HAP-1 (cell line): ENCODE measurements at regions not wholly inside any gene's neighbourhood (a gene's known extent, or its start where the extent isn't known, plus 50 kb on each side); places are given as distances from the start of the nearest gene placed in this dataset.

Experiments
- DNase-seq, 2 experiments: peaks; one replicate each; pipeline ENCODE4 v3.0.0-alpha.2; 2016 to 2020; ENCODE audit warnings: low spot score in 2 of 2
- H3K27me3 ChIP-seq: fragments of 250-450 bp; sonication (Bioruptor Pico); 2 replicates; pipeline ENCODE4 v1.5.1; 2020; ENCODE audit warnings: low read depth, mild to moderate bottlenecking, moderate library complexity
- H3K36me3 ChIP-seq: fragments of 250-450 bp; sonication (Bioruptor Pico); replicated peaks from 2 replicates; pipeline ENCODE4 v1.5.1; 2020; ENCODE audit warnings: mild to moderate bottlenecking
- H3K4me1 ChIP-seq: fragments of 250-450 bp; sonication (Bioruptor Pico); 2 replicates; pipeline ENCODE4 v1.5.1; 2020; ENCODE audit warnings: mild to moderate bottlenecking
- H3K4me3 ChIP-seq: fragments of 250-450 bp; sonication (Bioruptor Pico); 2 replicates; pipeline ENCODE4 v1.5.1; 2020; ENCODE audit warnings: mild to moderate bottlenecking, moderate library complexity
- H3K9me3 ChIP-seq: fragments of 250-450 bp; sonication (Bioruptor Pico); 2 replicates; pipeline ENCODE4 v1.5.1; 2020; ENCODE audit warnings: mild to moderate bottlenecking, moderate library complexity
- in situ Hi-C: fragments of 300-500 bp; cut with MboI; formaldehyde crosslinking; loops from 3 replicates; pipeline ENCODE4 v1.14.3; 2020; ENCODE audit warnings: low sequenced_read_pairs, inconsistent platforms, mixed read lengths

- H3K27me3 ChIP-seq: no peaks in the 10 kb centered on the region
- H3K36me3 ChIP-seq: no peaks in the 10 kb centered on the region
- no peaks in the 10 kb centered on the region for H3K4me1 ChIP-seq
- DNase-seq: no peak
- H3K4me3 ChIP-seq: no peak overlapping the region
- in situ Hi-C loops: no loop called here
- no peaks in the 10 kb centered on the region for H3K9me3 ChIP-seq
Measured at GRCh38 chr1:8111560-8111959, 85.5 kb upstream of the ERRFI1 start.

GRCh38 chr1:8109216-8109615 lies 83.1 kb upstream of the ERRFI1 start:
- no peaks in the 10 kb centered on the region for H3K36me3 ChIP-seq
- in situ Hi-C loops: no loop called here
- H3K9me3 ChIP-seq: no peaks in the 10 kb centered on the region
- no peaks in the 10 kb centered on the region for H3K27me3 ChIP-seq
- DNase-seq: no peak
- no peaks in the 10 kb centered on the region for H3K4me1 ChIP-seq
- H3K4me3 ChIP-seq: no peak overlapping the region

- no peaks in the 10 kb centered on the region for H3K4me1 ChIP-seq
- no peaks in the 10 kb centered on the region for H3K27me3 ChIP-seq
- H3K36me3 ChIP-seq: no peaks in the 10 kb centered on the region
- DNase-seq: no peak
- in situ Hi-C loops: no loop called here
- H3K4me3 ChIP-seq: no peak overlapping the region
- H3K9me3 ChIP-seq: no peaks in the 10 kb centered on the region
Measured at GRCh38 chr1:8107897-8108296, 81.8 kb upstream of the ERRFI1 start.

- in situ Hi-C loops: no loop called here
- DNase-seq: no peak
Measured at GRCh38 chr1:8104278-8105236, 78.4 kb upstream of the ERRFI1 start.

GRCh38 chr1:8097908-8098307 lies 71.8 kb upstream of the ERRFI1 start:
- Histone ChIP-seq H3K9me3 (no peaks in the 10 kb centered on the region), H3K4me1 (peaks cover 17% of the 10 kb centered on the region), H3K4me3 (no peak overlapping the region), H3K27me3 (no peaks in the 10 kb centered on the region), H3K36me3 (no peaks in the 10 kb centered on the region)
- no peak for DNase-seq
- in situ Hi-C loops: no loop called here

More at GRCh38 chr1:8104278-8105236, 78.4 kb upstream of the ERRFI1 start:
- H3K36me3 ChIP-seq: no peaks in the 10 kb centered on the region
- no peaks in the 10 kb centered on the region for H3K27me3 ChIP-seq
- H3K9me3 ChIP-seq: no peaks in the 10 kb centered on the region
- no peaks in the 10 kb centered on the region for H3K4me1 ChIP-seq
- H3K4me3 ChIP-seq: no peak overlapping the region

- DNase-seq: no peak
- Histone ChIP-seq H3K36me3 (no peaks in the 10 kb centered on the region), H3K9me3 (no peaks in the 10 kb centered on the region), H3K27me3 (no peaks in the 10 kb centered on the region), H3K4me1 (peaks cover 17% of the 10 kb centered on the region), H3K4me3 (no peak overlapping the region)
- in situ Hi-C loops: no loop called here
Measured at GRCh38 chr1:8097077-8097799, 71.1 kb upstream of the ERRFI1 start.

GRCh38 chr1:8096105-8097011 lies 70.2 kb upstream of the ERRFI1 start:
- Histone ChIP-seq H3K4me1 (peaks cover 17% of the 10 kb centered on the region), H3K36me3 (no peaks in the 10 kb centered on the region), H3K9me3 (no peaks in the 10 kb centered on the region), H3K27me3 (no peaks in the 10 kb centered on the region), H3K4me3 (no peak overlapping the region)
- DNase-seq: no peak
- in situ Hi-C loops: no loop called here

- DNase-seq: no peak
- H3K9me3 ChIP-seq: no peaks in the 10 kb centered on the region
- H3K4me3 ChIP-seq: no peak overlapping the region
- H3K36me3 ChIP-seq: no peaks in the 10 kb centered on the region
- no peaks in the 10 kb centered on the region for H3K27me3 ChIP-seq
- in situ Hi-C loops: no loop called here
- peaks cover 17% of the 10 kb centered on the region for H3K4me1 ChIP-seq
Measured at GRCh38 chr1:8095584-8095983, 69.5 kb upstream of the ERRFI1 start.

- Histone ChIP-seq H3K4me3 (no peak overlapping the region), H3K27me3 (no peaks in the 10 kb centered on the region), H3K36me3 (no peaks in the 10 kb centered on the region), H3K4me1 (peaks cover 17% of the 10 kb centered on the region), H3K9me3 (no peaks in the 10 kb centered on the region)
- in situ Hi-C loops: no loop called here
- DNase-seq: no peak
Measured at GRCh38 chr1:8094481-8095241, 68.6 kb upstream of the ERRFI1 start.

GRCh38 chr1:8093221-8093980 lies 67.3 kb upstream of the ERRFI1 start:
- Histone ChIP-seq H3K27me3 (no peaks in the 10 kb centered on the region), H3K4me3 (no peak overlapping the region), H3K4me1 (peaks cover 17% of the 10 kb centered on the region), H3K36me3 (no peaks in the 10 kb centered on the region), H3K9me3 (no peaks in the 10 kb centered on the region)
- DNase-seq: no peak
- in situ Hi-C loops: no loop called here

GRCh38 chr1:8092657-8093056 lies 66.5 kb upstream of the ERRFI1 start:
- H3K36me3 ChIP-seq: no peaks in the 10 kb centered on the region
- H3K4me1 ChIP-seq: peaks cover 12% of the 10 kb centered on the region
- no peaks in the 10 kb centered on the region for H3K9me3 ChIP-seq
- no peak for DNase-seq
- in situ Hi-C loops: no loop called here
- no peaks in the 10 kb centered on the region for H3K27me3 ChIP-seq
- H3K4me3 ChIP-seq: no peak overlapping the region

GRCh38 chr1:8091691-8092090 lies 65.6 kb upstream of the ERRFI1 start:
- Histone ChIP-seq H3K36me3 (no peaks in the 10 kb centered on the region), H3K4me3 (no peak overlapping the region), H3K4me1 (peaks cover 4% of the 10 kb centered on the region; the same call in 1 of the 2 replicates), H3K27me3 (no peaks in the 10 kb centered on the region), H3K9me3 (no peaks in the 10 kb centered on the region)
- in situ Hi-C loops: no loop called here
- DNase-seq: no peak
